HepG2 (cell line): ENCODE measurements at regions not wholly inside any gene's neighbourhood (a gene's known extent, or its start where the extent isn't known, plus 50 kb on each side); places are given as distances from the start of the nearest gene placed in this dataset.

Experiments used
- CTCF ChIP-seq: sonication (generic); formaldehyde crosslinking; IDR thresholded peaks from 2 replicates; pipeline ENCODE4 v1.5.0; 2020; ENCODE audit warnings: mild to moderate bottlenecking, missing genetic modification reagents, moderate library complexity
- IRF2 ChIP-seq: IDR thresholded peaks from 2 replicates; pipeline ENCODE4 v1.6.1; 2018; ENCODE audit warnings: missing genetic modification reagents, missing compliant biosample characterization
- SALL2 ChIP-seq: sonication (generic); formaldehyde crosslinking; IDR thresholded peaks from 2 replicates; pipeline ENCODE4 v1.8.1; 2023; ENCODE audit warnings: mild to moderate bottlenecking, missing genetic modification reagents, inconsistent platforms
- TCF7 ChIP-seq: sonication (generic); IDR thresholded peaks from 2 replicates; pipeline ENCODE4 v1.6.1; 2016; ENCODE audit warnings: antibody characterized with exemption, low read depth
- TF ChIP-seq, protein P1 (sequence below), 2 experiments: IDR thresholded peaks; 2 replicates each; pipeline ENCODE4 v1.6.1; 2011 to 2012; ENCODE audit warnings: low read length in 2 of 2, borderline replicate concordance in 1 of 2, low read depth in 1 of 2, mild to moderate bottlenecking in 1 of 2, moderate library complexity in 1 of 2

GRCh38 chr2:16099326-16099725, 159.0 kb downstream of the MYCN start:
- TF ChIP-seq CTCF (CRISPR knock-in tag) (no peak), TCF7 (no peak), SALL2 (CRISPR knock-in tag) (no peak), IRF2 (CRISPR knock-in tag) (no peak)
- TF ChIP-seq, protein P1, sequence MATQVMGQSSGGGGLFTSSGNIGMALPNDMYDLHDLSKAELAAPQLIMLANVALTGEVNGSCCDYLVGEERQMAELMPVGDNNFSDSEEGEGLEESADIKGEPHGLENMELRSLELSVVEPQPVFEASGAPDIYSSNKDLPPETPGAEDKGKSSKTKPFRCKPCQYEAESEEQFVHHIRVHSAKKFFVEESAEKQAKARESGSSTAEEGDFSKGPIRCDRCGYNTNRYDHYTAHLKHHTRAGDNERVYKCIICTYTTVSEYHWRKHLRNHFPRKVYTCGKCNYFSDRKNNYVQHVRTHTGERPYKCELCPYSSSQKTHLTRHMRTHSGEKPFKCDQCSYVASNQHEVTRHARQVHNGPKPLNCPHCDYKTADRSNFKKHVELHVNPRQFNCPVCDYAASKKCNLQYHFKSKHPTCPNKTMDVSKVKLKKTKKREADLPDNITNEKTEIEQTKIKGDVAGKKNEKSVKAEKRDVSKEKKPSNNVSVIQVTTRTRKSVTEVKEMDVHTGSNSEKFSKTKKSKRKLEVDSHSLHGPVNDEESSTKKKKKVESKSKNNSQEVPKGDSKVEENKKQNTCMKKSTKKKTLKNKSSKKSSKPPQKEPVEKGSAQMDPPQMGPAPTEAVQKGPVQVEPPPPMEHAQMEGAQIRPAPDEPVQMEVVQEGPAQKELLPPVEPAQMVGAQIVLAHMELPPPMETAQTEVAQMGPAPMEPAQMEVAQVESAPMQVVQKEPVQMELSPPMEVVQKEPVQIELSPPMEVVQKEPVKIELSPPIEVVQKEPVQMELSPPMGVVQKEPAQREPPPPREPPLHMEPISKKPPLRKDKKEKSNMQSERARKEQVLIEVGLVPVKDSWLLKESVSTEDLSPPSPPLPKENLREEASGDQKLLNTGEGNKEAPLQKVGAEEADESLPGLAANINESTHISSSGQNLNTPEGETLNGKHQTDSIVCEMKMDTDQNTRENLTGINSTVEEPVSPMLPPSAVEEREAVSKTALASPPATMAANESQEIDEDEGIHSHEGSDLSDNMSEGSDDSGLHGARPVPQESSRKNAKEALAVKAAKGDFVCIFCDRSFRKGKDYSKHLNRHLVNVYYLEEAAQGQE (IDR thresholded peaks at IDR 0.05; ENCODE audit: borderline replicate concordance in 1 of 2, low read depth in 1 of 2, low read length in 2 of 2): no peak
